ENCODE measurements at regions not wholly inside any gene's neighbourhood (a gene's known extent, or its start where the extent isn't known, plus 50 kb on each side); places are given as distances from the start of the nearest gene placed in this dataset.

- DNase-seq (ENCODE audit: low read depth) = no peak
- in situ Hi-C loops (cut with HindIII; ENCODE audit: low sequenced_read_pairs) = no loop called here
- H3K4me3 ChIP-seq (ENCODE audit: low read depth, low read length) = no peak overlapping the region
- TF ChIP-seq CTCF (IDR thresholded peaks at IDR 0.05; ENCODE audit: low read depth, low read length, missing control alignments) = no peak
Observed at GRCh38 chr4:13118633-13119032, 365.5 kb downstream of the RAB28 start.

- no peak for DNase-seq (ENCODE audit: low read depth)
- in situ Hi-C loops (cut with HindIII; ENCODE audit: low sequenced_read_pairs) = no loop called here
- TF ChIP-seq CTCF (IDR thresholded peaks at IDR 0.05; ENCODE audit: low read depth, low read length, missing control alignments) = no peak
- H3K4me3 ChIP-seq (ENCODE audit: low read depth, low read length) = no peak overlapping the region
Observed at GRCh38 chr4:13117185-13117584, 367.0 kb downstream of the RAB28 start.

- no peak for TF ChIP-seq CTCF (IDR thresholded peaks at IDR 0.05; ENCODE audit: low read depth, low read length, missing control alignments)
- no peak overlapping the region for H3K4me3 ChIP-seq (ENCODE audit: low read depth, low read length)
- in situ Hi-C loops (cut with HindIII; ENCODE audit: low sequenced_read_pairs) = no loop called here
- no peak for DNase-seq (ENCODE audit: low read depth)
Observed at GRCh38 chr4:13112030-13112429, 372.1 kb downstream of the RAB28 start.

GRCh38 chr4:13109536-13109935 lies 374.6 kb downstream of the RAB28 start:
- no peak for DNase-seq (ENCODE audit: low read depth)
- no peak overlapping the region for H3K4me3 ChIP-seq (ENCODE audit: low read depth, low read length)
- no peak for TF ChIP-seq CTCF (IDR thresholded peaks at IDR 0.05; ENCODE audit: low read depth, low read length, missing control alignments)
- in situ Hi-C loops (cut with HindIII; ENCODE audit: low sequenced_read_pairs) = no loop called here

GRCh38 chr4:13108096-13108495 lies 376.0 kb downstream of the RAB28 start:
- no peak for TF ChIP-seq CTCF (IDR thresholded peaks at IDR 0.05; ENCODE audit: low read depth, low read length, missing control alignments)
- no peak for DNase-seq (ENCODE audit: low read depth)
- in situ Hi-C loops (cut with HindIII; ENCODE audit: low sequenced_read_pairs) = no loop called here
- no peak overlapping the region for H3K4me3 ChIP-seq (ENCODE audit: low read depth, low read length)

- DNase-seq (ENCODE audit: low read depth) = no peak
- no peak overlapping the region for H3K4me3 ChIP-seq (ENCODE audit: low read depth, low read length)
- no peak for TF ChIP-seq CTCF (IDR thresholded peaks at IDR 0.05; ENCODE audit: low read depth, low read length, missing control alignments)
- in situ Hi-C loops (cut with HindIII; ENCODE audit: low sequenced_read_pairs) = no loop called here
Observed at GRCh38 chr4:13103382-13104015, 380.6 kb downstream of the RAB28 start.
